K562 (cell line): ENCODE measurements at regions not wholly inside any gene's neighbourhood (a gene's known extent, or its start where the extent isn't known, plus 50 kb on each side); places are given as distances from the start of the nearest gene placed in this dataset.

Experiments
- ATAC-seq: fragments of 200-7000 bp; cut with Tn5 transposase; 3 replicates; pipeline ENCODE4 v1.9.1; 2020; ENCODE audit warnings: moderate library complexity
- BruUV-seq: library from RNA; stranded (reverse); fragments of 400-500 nt; replicated peaks from 2 replicates; lab custom pipeline; 2021; lab: Mats Ljungman, UMichigan
- CTCF ChIA-PET: fragments of 300-600 bp; formaldehyde crosslinking; extraction: SDS; loops from one replicate; lab custom pipeline; 2021; ENCODE audit warnings: low intra/inter-chr PET ratio; lab: Yijun Ruan, JAX
- POLR2A ChIA-PET: fragments of 300-600, 350-650 bp; sonication (Branson Sonifier 250); formaldehyde crosslinking; extraction: SDS; loops from one replicate; lab custom pipeline; 2021; ENCODE audit warnings: antibody characterized with exemption, inconsistent platforms; lab: Yijun Ruan, JAX
- DNase-seq, 4 experiments: peaks; one replicate each; pipeline versions ENCODE4 v3.0.0 to v3.0.0-alpha.2; 2011 to 2018; ENCODE audit warnings: low spot score in 3 of 4, mixed read lengths in 3 of 4; ENCODE audit errors: extremely low read depth in 1 of 4
- FAIRE-seq: peaks from 2 replicates; lab custom pipeline; 2011; peaks lifted over from hg19 to GRCh38; lab: Jason Lieb, UNC
- H2AFZ ChIP-seq: 2 replicates; pipeline ENCODE4 v1.6.0; 2011; ENCODE audit warnings: low read depth, low read length, control low read depth, inconsistent platforms
- H3K27ac ChIP-seq: fragments of 200-600 bp; 3 replicates; pipeline ENCODE4 v1.8.0; 2011; ENCODE audit warnings: low read depth, mild to moderate bottlenecking, control low read depth, inconsistent platforms, low read length, moderate library complexity, mixed read lengths; ENCODE audit errors: extremely low read depth
- H3K27me3 ChIP-seq, 2 experiments: fragments of 300-600 bp in 1 of 2; 2 replicates in 1 of 2; 3 replicates in 1 of 2; pipeline versions ENCODE4 v1.6.0 to v1.8.0; 2011; ENCODE audit warnings: inconsistent platforms in 2 of 2, low read length in 2 of 2, mild to moderate bottlenecking in 1 of 2, mixed read lengths in 1 of 2, moderate library complexity in 1 of 2; ENCODE audit not compliant: control insufficient read depth in 2 of 2, insufficient read depth in 2 of 2
- H3K36me3 ChIP-seq: fragments of 300-600 bp; 3 replicates; pipeline ENCODE4 v1.8.0; 2011; ENCODE audit warnings: mild to moderate bottlenecking, low read length, inconsistent platforms; ENCODE audit not compliant: control insufficient read depth, insufficient read depth
- H3K4me1 ChIP-seq, 2 experiments: fragments of 200-600 bp in 1 of 2; replicated peaks in 1 of 2; 2 replicates in 1 of 2; 3 replicates in 1 of 2; pipeline versions ENCODE4 v1.5.1 to v1.8.0; 2011; ENCODE audit warnings: inconsistent platforms in 2 of 2, low read length in 2 of 2, mild to moderate bottlenecking in 1 of 2, mixed read lengths in 1 of 2, moderate library complexity in 1 of 2; ENCODE audit not compliant: control insufficient read depth in 2 of 2, insufficient read depth in 2 of 2
- H3K4me2 ChIP-seq: 2 replicates; pipeline ENCODE4 v1.6.1; 2011; ENCODE audit warnings: low read length, control low read depth, inconsistent platforms, mixed read lengths; ENCODE audit not compliant: insufficient read depth
- H3K4me3 ChIP-seq: fragments of 200-600 bp; sonication (generic), shearing (Covaris generic); 2 replicates; pipeline ENCODE4 v1.5.1; 2016; ENCODE audit warnings: control low read depth, inconsistent platforms
- H3K79me2 ChIP-seq: fragments of 200-600 bp; 3 replicates; pipeline ENCODE4 v1.8.0; 2011; ENCODE audit warnings: low read length, inconsistent platforms; ENCODE audit not compliant: control insufficient read depth, insufficient read depth
- H3K9ac ChIP-seq, 2 experiments: 2 replicates each; pipeline versions ENCODE4 v1.6.0 to v1.6.1; 2011; ENCODE audit warnings: low read depth in 2 of 2, low read length in 2 of 2, control low read depth in 1 of 2, inconsistent platforms in 1 of 2, mild to moderate bottlenecking in 1 of 2, mixed read lengths in 1 of 2; ENCODE audit not compliant: insufficient read depth in 1 of 2
- H3K9me1 ChIP-seq: one replicate; pipeline ENCODE4 v1.6.0; 2011; ENCODE audit warnings: inconsistent platforms, mild to moderate bottlenecking, low read length, moderate library complexity; ENCODE audit not compliant: control insufficient read depth, insufficient read depth
- H3K9me3 ChIP-seq: replicated peaks from 2 replicates; pipeline ENCODE4 v1.5.1; 2011; ENCODE audit warnings: low read depth, low read length, inconsistent platforms; ENCODE audit not compliant: control insufficient read depth, insufficient read depth
- H4K20me1 ChIP-seq: replicated peaks from 2 replicates; pipeline ENCODE4 v1.6.1; 2011; ENCODE audit warnings: low read length, inconsistent platforms, mixed read lengths; ENCODE audit not compliant: control insufficient read depth, insufficient read depth
- DPF2 ChIP-seq: fragments of 450-650 bp; IDR thresholded peaks from 2 replicates; pipeline ENCODE4 v1.6.1; 2016
- NFIC ChIP-seq: fragments of 450-650 bp; IDR thresholded peaks from 2 replicates; pipeline ENCODE4 v1.6.1; 2017; ENCODE audit warnings: mild to moderate bottlenecking, inconsistent platforms
- POLR2A ChIP-seq: fragments of 450-650 bp; conservative IDR thresholded peaks from 2 replicates; pipeline ENCODE4 v1.6.1; 2016
- PTTG1 ChIP-seq: fragments of 450-650 bp; IDR thresholded peaks from 2 replicates; pipeline ENCODE4 v1.6.1; 2016; ENCODE audit warnings: low read depth, mild to moderate bottlenecking, missing genetic modification characterization, missing compliant biosample characterization
- RBBP5 ChIP-seq: fragments of 200-600 bp; sonication (generic); IDR thresholded peaks from 2 replicates; pipeline ENCODE4 v1.6.1; 2012; ENCODE audit warnings: borderline replicate concordance, mild to moderate bottlenecking, low read length, control low read depth, inconsistent platforms; ENCODE audit not compliant: insufficient read depth, poor library complexity, severe bottlenecking
- SETDB1 ChIP-seq: IDR thresholded peaks from one replicate; pipeline ENCODE4 v1.6.1; 2012; ENCODE audit warnings: low read length, control low read depth, inconsistent platforms
- SMARCA5 ChIP-seq: fragments of 450-650 bp; IDR thresholded peaks from 2 replicates; pipeline ENCODE4 v1.6.1; 2016
- XRCC3 ChIP-seq: fragments of 450-650 bp; IDR thresholded peaks from 2 replicates; pipeline ENCODE4 v1.6.1; 2017; ENCODE audit warnings: mild to moderate bottlenecking, moderate library complexity
- ZNF316 ChIP-seq: fragments of 450-650 bp; IDR thresholded peaks from 2 replicates; pipeline ENCODE4 v1.6.1; 2016
- ZNF75A ChIP-seq: fragments of 450-650 bp; formaldehyde crosslinking; IDR thresholded peaks from 2 replicates; pipeline ENCODE4 v1.4.0; 2020; ENCODE audit warnings: mild to moderate bottlenecking
- WGBS: fragments of 100-300 bp; shearing (Covaris generic); methylation state at CpG from one replicate; pipeline ENCODE4 v1.1.6; 2016; ENCODE audit warnings: low coverage, mixed read lengths; ENCODE audit not compliant: insufficient coverage; ENCODE audit errors: missing lambda C conversion rate; 5-methylcytosine and 5-hydroxymethylcytosine counted together
- in situ Hi-C: fragments of 300-500 bp; cut with MboI; formaldehyde crosslinking; loops from 4 replicates; pipeline ENCODE4 v1.15.0; 2018; ENCODE audit warnings: inconsistent platforms, mixed read lengths
- intact Hi-C: fragments of 100-400 bp; cut with micrococcal nuclease; formaldehyde crosslinking; loops from 2 replicates; pipeline ENCODE4 v1.14.2; 2022
- TF ChIP-seq, protein P1 (sequence below): sonication (generic); formaldehyde crosslinking; IDR thresholded peaks from 2 replicates; pipeline ENCODE4 v1.8.1; 2022; ENCODE audit warnings: missing genetic modification reagents
- TF ChIP-seq, protein P2 (sequence below): IDR thresholded peaks from 3 replicates; pipeline ENCODE4 v1.6.1; 2011; ENCODE audit warnings: borderline replicate concordance, mild to moderate bottlenecking; ENCODE audit not compliant: insufficient read length, insufficient read depth

DNA sequence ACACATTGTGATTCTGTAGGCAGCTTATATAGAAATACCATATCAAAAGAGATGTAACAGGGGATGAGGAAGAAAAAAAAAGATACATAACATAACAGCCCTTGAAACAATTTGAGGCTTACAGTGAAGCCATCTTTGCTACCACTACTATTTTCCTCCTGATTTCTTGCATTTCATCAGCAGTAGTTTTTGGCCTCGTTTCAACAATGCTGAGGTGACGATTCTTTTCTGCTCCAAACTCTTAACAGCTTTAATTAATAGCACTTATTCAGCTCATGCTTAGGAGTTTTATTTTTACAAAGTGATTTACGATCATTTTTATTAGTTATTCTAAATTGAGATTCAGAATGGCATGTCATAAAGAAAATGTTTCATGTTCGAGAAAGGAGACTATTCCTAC, 163.2 kb downstream of the DCK start:
- intact Hi-C loops = no loop called here

DNA sequence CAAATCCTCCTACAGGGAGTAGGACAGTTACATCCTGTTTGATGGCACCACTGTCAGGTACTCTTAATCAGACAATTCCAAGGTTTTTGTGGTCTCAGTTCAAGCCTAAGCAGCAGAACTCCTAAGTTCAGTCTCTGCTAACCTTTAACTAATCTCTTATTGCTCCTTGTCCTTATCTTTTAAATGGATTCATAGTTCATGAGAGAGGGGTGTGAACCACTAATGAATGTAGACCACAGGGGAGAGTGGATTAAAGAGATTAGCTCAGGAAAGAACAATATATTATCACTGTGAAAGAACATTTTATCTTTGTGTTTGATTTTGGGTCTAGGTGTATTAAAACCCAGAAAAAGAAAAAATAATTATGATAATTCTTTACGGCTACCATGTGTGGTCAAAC, 168.9 kb downstream of the DCK start:
- Histone ChIP-seq H3K79me2 (no peaks in the 10 kb centered on the region), H2AFZ (no peak overlapping the region), H4K20me1 (no peaks in the 10 kb centered on the region), H3K4me1 (no peaks in the 10 kb centered on the region), H3K27ac (no peak overlapping the region), H3K9ac (no peak overlapping the region), H3K4me2 (no peak overlapping the region), H3K9me1 (no peaks in the 10 kb centered on the region), H3K27me3 (no peaks in the 10 kb centered on the region), H3K36me3 (no peaks in the 10 kb centered on the region), H3K4me3 (no peak overlapping the region), H3K9me3 (no peaks in the 10 kb centered on the region)
- intact Hi-C loops (no loop called here), in situ Hi-C loops (no loop called here)
- ChIA-PET CTCF (no interaction called here), POLR2A (no interaction called here)
- ATAC-seq = no peak
- no peak for TF ChIP-seq SMARCA5
- TF ChIP-seq, protein P1, sequence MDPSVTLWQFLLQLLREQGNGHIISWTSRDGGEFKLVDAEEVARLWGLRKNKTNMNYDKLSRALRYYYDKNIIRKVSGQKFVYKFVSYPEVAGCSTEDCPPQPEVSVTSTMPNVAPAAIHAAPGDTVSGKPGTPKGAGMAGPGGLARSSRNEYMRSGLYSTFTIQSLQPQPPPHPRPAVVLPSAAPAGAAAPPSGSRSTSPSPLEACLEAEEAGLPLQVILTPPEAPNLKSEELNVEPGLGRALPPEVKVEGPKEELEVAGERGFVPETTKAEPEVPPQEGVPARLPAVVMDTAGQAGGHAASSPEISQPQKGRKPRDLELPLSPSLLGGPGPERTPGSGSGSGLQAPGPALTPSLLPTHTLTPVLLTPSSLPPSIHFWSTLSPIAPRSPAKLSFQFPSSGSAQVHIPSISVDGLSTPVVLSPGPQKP = no peak
- TF ChIP-seq, protein P2, sequence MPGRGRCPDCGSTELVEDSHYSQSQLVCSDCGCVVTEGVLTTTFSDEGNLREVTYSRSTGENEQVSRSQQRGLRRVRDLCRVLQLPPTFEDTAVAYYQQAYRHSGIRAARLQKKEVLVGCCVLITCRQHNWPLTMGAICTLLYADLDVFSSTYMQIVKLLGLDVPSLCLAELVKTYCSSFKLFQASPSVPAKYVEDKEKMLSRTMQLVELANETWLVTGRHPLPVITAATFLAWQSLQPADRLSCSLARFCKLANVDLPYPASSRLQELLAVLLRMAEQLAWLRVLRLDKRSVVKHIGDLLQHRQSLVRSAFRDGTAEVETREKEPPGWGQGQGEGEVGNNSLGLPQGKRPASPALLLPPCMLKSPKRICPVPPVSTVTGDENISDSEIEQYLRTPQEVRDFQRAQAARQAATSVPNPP = no peak
- no peak for TF ChIP-seq ZNF75A
- 0% methylated on average over 1 of the region's 1 CpG for WGBS
- FAIRE-seq = no peak
- DNase-seq = no peak
- BruUV-seq = no TSS peak

More for the DNA sequence above, 163.2 kb downstream of the DCK start:
- Histone ChIP-seq H3K9me3 (no peaks in the 10 kb centered on the region), H3K4me2 (no peak overlapping the region), H3K9ac (no peak overlapping the region), H3K9me1 (no peaks in the 10 kb centered on the region), H3K4me1 (no peaks in the 10 kb centered on the region), H4K20me1 (no peaks in the 10 kb centered on the region), H3K27me3 (no peaks in the 10 kb centered on the region), H3K27ac (no peak overlapping the region), H2AFZ (no peak overlapping the region), H3K36me3 (no peaks in the 10 kb centered on the region), H3K4me3 (no peak overlapping the region), H3K79me2 (no peaks in the 10 kb centered on the region)
- ATAC-seq (no peak), FAIRE-seq (no peak), DNase-seq (no peak)
- TF ChIP-seq POLR2A (no peak), RBBP5 (no peak), ZNF316 (0 out of 2 replicates have a peak, but pooled peaks have one; percentile 12), DPF2 (no peak), SETDB1 (no peak), PTTG1 (tag) (no peak), XRCC3 (no peak), NFIC (peak; percentile 46)
- CTCF ChIA-PET = interaction anchor here (0.7 kb wide), 1 partner anchor 85 kb away, joined by 3 read pairs; no protein-coding TSS in a partner anchor
- in situ Hi-C loops = no loop called here
- WGBS = 5% methylated on average over 4 of the region's 4 CpGs
- no TSS peak for BruUV-seq
- POLR2A ChIA-PET = no interaction called here
